OCI-LY7 (cell line): ENCODE measurements at regions not wholly inside any gene's neighbourhood (a gene's known extent, or its start where the extent isn't known, plus 50 kb on each side); places are given as distances from the start of the nearest gene placed in this dataset.

Experiments
- BruUV-seq: library from RNA; stranded (reverse); fragments of 400-500 nt; replicated peaks from 2 replicates; lab custom pipeline; 2021; lab: Mats Ljungman, UMichigan
- CTCF ChIA-PET: fragments of 300-600 bp; sonication (Branson Sonifier 250); formaldehyde crosslinking; loops from one replicate; lab custom pipeline; 2022; ENCODE audit warnings: antibody characterized with exemption; ENCODE audit not compliant: unreplicated experiment; lab: Charles Lee
- POLR2A ChIA-PET: fragments of 300-600 bp; sonication (Branson Sonifier 250); formaldehyde crosslinking; loops from one replicate; lab custom pipeline; 2022; ENCODE audit warnings: antibody characterized with exemption; lab: Charles Lee
- DNase-seq: peaks from one replicate; pipeline ENCODE4 v3.0.0-alpha.2; 2015; ENCODE audit warnings: low spot score
- H2AFZ ChIP-seq: fragments of 200-600 bp; sonication (generic), shearing (Covaris generic); 2 replicates; pipeline ENCODE4 v1.6.1; 2014; ENCODE audit warnings: mild to moderate bottlenecking, antibody characterized with exemption, low read length, moderate library complexity
- H3K27ac ChIP-seq: fragments of 200-600 bp; sonication (generic); 2 replicates; pipeline ENCODE4 v1.5.1; 2014; ENCODE audit warnings: mixed run types, low read depth, mild to moderate bottlenecking, moderate library complexity, low read length, inconsistent platforms; ENCODE audit not compliant: poor library complexity, severe bottlenecking
- H3K36me3 ChIP-seq: fragments of 200-600 bp; sonication (generic); 2 replicates; pipeline ENCODE4 v1.6.1; 2014; ENCODE audit warnings: mild to moderate bottlenecking, antibody characterized with exemption, low read length, moderate library complexity, mixed read lengths; ENCODE audit not compliant: insufficient read depth
- H3K4me1 ChIP-seq: fragments of 200-600 bp; sonication (generic); 2 replicates; pipeline ENCODE4 v1.5.1; 2014; ENCODE audit warnings: mild to moderate bottlenecking, low read length; ENCODE audit not compliant: insufficient read depth, poor library complexity, severe bottlenecking
- H3K4me2 ChIP-seq: fragments of 200-600 bp; sonication (generic); 2 replicates; pipeline ENCODE4 v1.6.1; 2014; ENCODE audit warnings: mild to moderate bottlenecking, low read length
- H3K4me3 ChIP-seq: fragments of 200-600 bp; sonication (generic); 2 replicates; pipeline ENCODE4 v1.5.1; 2014; ENCODE audit warnings: mild to moderate bottlenecking, low read depth, low read length; ENCODE audit not compliant: poor library complexity, severe bottlenecking
- H3K79me2 ChIP-seq: fragments of 200-600 bp; sonication (generic); 2 replicates; pipeline ENCODE4 v1.6.1; 2016; ENCODE audit warnings: low read depth, mild to moderate bottlenecking, low read length, moderate library complexity, mixed read lengths; ENCODE audit not compliant: insufficient read depth
- H3K9me2 ChIP-seq: fragments of 200-600 bp; sonication (generic); 2 replicates; pipeline ENCODE4 v1.6.1; 2016; ENCODE audit warnings: mild to moderate bottlenecking, low read length, mixed read lengths; ENCODE audit not compliant: insufficient read depth
- H3K9me3 ChIP-seq: fragments of 200-600 bp; sonication (generic); 2 replicates; pipeline ENCODE4 v1.6.1; 2014; ENCODE audit warnings: mild to moderate bottlenecking, mixed run types, low read length, mixed read lengths
- H4K20me1 ChIP-seq: fragments of 200-600 bp; sonication (generic); 2 replicates; pipeline ENCODE4 v1.6.1; 2014; ENCODE audit warnings: mild to moderate bottlenecking, antibody characterized with exemption, low read length, moderate library complexity, mixed read lengths; ENCODE audit not compliant: insufficient read depth
- EZH2phosphoT487 ChIP-seq: fragments of 200-600 bp; sonication (generic); IDR thresholded peaks from 2 replicates; pipeline ENCODE4 v1.6.1; 2018; ENCODE audit warnings: low read depth, borderline replicate concordance, mild to moderate bottlenecking, mixed run types, antibody characterized with exemption, low read length, moderate library complexity, mixed read lengths
- intact Hi-C: fragments of 100-400 bp; cut with micrococcal nuclease; formaldehyde crosslinking; loops from one replicate; pipeline ENCODE4 v1.10.0; 2022; ENCODE audit not compliant: unreplicated experiment
- TF ChIP-seq, protein P1 (sequence below): fragments of 200-600 bp; sonication (generic); conservative IDR thresholded peaks from 2 replicates; pipeline ENCODE4 v1.5.1; 2014; ENCODE audit warnings: mild to moderate bottlenecking, antibody characterized with exemption, low read length, moderate library complexity, mixed read lengths

DNA sequence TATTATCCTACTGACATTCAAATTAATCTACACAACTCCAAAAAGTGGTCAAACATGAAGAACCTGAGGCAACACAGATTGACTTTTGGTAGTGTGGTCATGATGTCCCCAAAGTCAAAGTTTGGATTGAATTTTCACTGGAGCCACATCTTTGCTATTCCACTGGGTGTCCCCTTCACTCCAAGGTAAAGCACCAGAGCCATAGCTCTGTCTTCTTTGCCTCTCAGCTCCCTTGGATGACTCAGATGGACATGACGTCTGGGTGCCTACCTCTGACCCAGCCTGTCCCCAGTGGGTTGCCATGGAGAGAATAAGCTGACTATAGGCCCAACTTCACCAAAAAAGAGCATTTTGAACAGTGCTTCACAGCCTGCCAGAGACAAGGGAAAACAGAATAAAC lies 57.4 kb upstream of the ARHGAP42 start:
- BruUV-seq = no TSS peak
- TF ChIP-seq, protein P1, sequence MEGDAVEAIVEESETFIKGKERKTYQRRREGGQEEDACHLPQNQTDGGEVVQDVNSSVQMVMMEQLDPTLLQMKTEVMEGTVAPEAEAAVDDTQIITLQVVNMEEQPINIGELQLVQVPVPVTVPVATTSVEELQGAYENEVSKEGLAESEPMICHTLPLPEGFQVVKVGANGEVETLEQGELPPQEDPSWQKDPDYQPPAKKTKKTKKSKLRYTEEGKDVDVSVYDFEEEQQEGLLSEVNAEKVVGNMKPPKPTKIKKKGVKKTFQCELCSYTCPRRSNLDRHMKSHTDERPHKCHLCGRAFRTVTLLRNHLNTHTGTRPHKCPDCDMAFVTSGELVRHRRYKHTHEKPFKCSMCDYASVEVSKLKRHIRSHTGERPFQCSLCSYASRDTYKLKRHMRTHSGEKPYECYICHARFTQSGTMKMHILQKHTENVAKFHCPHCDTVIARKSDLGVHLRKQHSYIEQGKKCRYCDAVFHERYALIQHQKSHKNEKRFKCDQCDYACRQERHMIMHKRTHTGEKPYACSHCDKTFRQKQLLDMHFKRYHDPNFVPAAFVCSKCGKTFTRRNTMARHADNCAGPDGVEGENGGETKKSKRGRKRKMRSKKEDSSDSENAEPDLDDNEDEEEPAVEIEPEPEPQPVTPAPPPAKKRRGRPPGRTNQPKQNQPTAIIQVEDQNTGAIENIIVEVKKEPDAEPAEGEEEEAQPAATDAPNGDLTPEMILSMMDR = no peak
- TF ChIP-seq EZH2phosphoT487 = no peak
- CTCF ChIA-PET = no interaction called here
- no peak overlapping the region for H2AFZ ChIP-seq
- H3K79me2 ChIP-seq = no peaks in the 10 kb centered on the region
- H3K27ac ChIP-seq = no peak overlapping the region
- intact Hi-C loops = no loop called here
- H3K4me2 ChIP-seq = no peak overlapping the region
- no peak for DNase-seq
- no peaks in the 10 kb centered on the region for H4K20me1 ChIP-seq
- H3K9me3 ChIP-seq = no peaks in the 10 kb centered on the region
- no peak overlapping the region for H3K4me3 ChIP-seq
- H3K36me3 ChIP-seq = no peaks in the 10 kb centered on the region
- H3K4me1 ChIP-seq = no peaks in the 10 kb centered on the region
- no peaks in the 10 kb centered on the region for H3K9me2 ChIP-seq
- POLR2A ChIA-PET = interaction anchor here (0.6 to 0.9 kb wide), 3 partner anchors 10 to 249 kb away, joined by 3 read pairs; no protein-coding TSS in a partner anchor

DNA sequence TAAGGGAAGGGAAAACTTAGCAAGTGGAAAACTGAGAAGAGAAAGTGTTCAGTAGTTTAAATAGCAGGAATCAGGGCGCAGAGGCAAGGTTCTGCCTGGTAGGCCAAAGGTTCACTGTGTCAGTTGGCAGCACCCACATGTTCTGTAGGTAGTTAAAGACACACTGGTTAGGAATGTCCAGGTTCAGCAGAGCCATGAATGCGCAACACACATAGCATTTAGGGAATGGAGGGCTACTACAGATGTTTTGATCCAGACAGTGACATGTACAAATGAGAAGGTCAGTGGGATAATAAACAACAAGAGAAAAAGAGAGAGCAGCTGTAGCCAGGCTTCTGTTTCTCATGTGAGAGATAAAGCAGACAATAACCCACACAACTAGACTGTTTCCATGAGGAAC lies 56.2 kb upstream of the ARHGAP42 start:
- no peak for TF ChIP-seq EZH2phosphoT487
- Histone ChIP-seq H3K4me1 (no peaks in the 10 kb centered on the region), H3K4me2 (no peak overlapping the region), H3K79me2 (no peaks in the 10 kb centered on the region), H2AFZ (no peak overlapping the region), H3K36me3 (no peaks in the 10 kb centered on the region), H3K9me2 (no peaks in the 10 kb centered on the region), H3K9me3 (no peaks in the 10 kb centered on the region), H3K27ac (no peak overlapping the region), H4K20me1 (no peaks in the 10 kb centered on the region), H3K4me3 (no peak overlapping the region)
- intact Hi-C loops = no loop called here
- ChIA-PET CTCF (no interaction called here), POLR2A (no interaction called here)
- no TSS peak for BruUV-seq
- no peak for DNase-seq

DNA sequence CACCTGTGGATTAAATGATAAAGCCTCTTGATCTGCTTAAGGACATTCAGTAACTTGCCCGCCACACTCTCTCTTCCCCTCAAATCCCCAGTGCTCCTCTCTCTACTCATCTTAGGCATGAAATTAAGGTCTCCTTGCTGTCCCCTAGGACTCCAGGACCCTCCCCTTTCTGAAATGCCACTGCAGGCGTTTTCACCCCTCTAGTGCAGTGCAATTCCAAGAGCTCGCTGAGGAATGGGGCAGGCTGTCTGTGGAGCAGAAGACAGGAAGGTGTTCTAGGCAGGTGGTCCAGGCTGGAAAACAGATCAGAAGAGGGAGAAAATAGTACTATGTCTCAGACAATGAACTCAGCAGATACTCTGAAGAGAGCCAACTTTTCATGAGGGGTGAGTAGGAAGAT lies 55.8 kb upstream of the ARHGAP42 start:
- H2AFZ ChIP-seq = no peak overlapping the region
- no peak overlapping the region for H3K4me2 ChIP-seq
- H3K9me2 ChIP-seq = no peaks in the 10 kb centered on the region
- no peaks in the 10 kb centered on the region for H3K9me3 ChIP-seq
- intact Hi-C loops = no loop called here
- H3K79me2 ChIP-seq = no peaks in the 10 kb centered on the region
- DNase-seq = no peak
- H3K36me3 ChIP-seq = no peaks in the 10 kb centered on the region
- ChIA-PET CTCF (no interaction called here), POLR2A (no interaction called here)
- no peak for TF ChIP-seq EZH2phosphoT487
- TF ChIP-seq, protein P1 = no peak
- BruUV-seq = no TSS peak
- no peaks in the 10 kb centered on the region for H4K20me1 ChIP-seq
- H3K4me3 ChIP-seq = no peak overlapping the region
- H3K27ac ChIP-seq = no peak overlapping the region
- H3K4me1 ChIP-seq = no peaks in the 10 kb centered on the region
